ENCODE measurements at regions not wholly inside any gene's neighbourhood (a gene's known extent, or its start where the extent isn't known, plus 50 kb on each side); places are given as distances from the start of the nearest gene placed in this dataset.

DNA sequence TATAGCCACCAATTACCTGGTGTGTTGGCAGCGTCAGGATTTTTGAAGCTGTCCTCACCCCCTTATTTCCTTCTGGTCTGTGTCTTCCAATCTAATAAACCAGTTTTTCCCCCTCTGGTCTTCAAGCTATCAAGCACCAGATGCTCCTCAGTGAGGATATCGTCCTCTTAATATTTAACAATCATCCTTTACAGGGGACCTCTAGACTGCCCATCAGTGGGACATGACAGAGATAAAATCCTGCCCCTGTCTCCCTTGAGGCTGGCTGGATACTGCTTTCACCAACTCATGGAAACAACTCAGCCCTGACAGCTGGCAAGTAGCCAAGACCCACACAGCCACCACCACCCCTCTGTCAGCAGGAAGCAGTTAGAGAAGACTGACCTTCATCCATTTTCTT, 421.0 kb upstream of the API5 start:
- Histone ChIP-seq H3K4me3 (replicated peaks in 1 of 3; ENCODE audit: insufficient read depth in 1 of 3, low read depth in 1 of 3, low read length in 3 of 3) (no peak overlapping the region), H3K4me2 (ENCODE audit: insufficient read depth, low read length) (no peak overlapping the region), H2AFZ (ENCODE audit: low read depth, low read length) (no peak overlapping the region), H3K36me3 (ENCODE audit: control insufficient read depth in 2 of 2, extremely low read depth in 1 of 2, insufficient read depth in 2 of 2, low read length in 2 of 2) (no peaks in the 10 kb centered on the region), H3K9ac (replicated peaks; ENCODE audit: extremely low read depth, insufficient read depth, low read length) (no peak overlapping the region), H3K4me1 (ENCODE audit: control insufficient read depth, extremely low read depth, insufficient read depth, low read length) (no peaks in the 10 kb centered on the region), H3K27ac (ENCODE audit: insufficient read depth, low read depth, low read length) (no peak overlapping the region), H3K79me2 (ENCODE audit: control insufficient read depth, insufficient read depth, low read length) (no peaks in the 10 kb centered on the region), H4K20me1 (replicated peaks; ENCODE audit: control insufficient read depth, extremely low read depth, insufficient read depth, low read length) (no peaks in the 10 kb centered on the region), H3K27me3 (ENCODE audit: control insufficient read depth in 2 of 2, insufficient read depth in 2 of 2, low read length in 2 of 2) (no peaks in the 10 kb centered on the region), H3K9me1 (replicated peaks; ENCODE audit: control insufficient read depth, extremely low read depth, insufficient read depth, low read length) (no peaks in the 10 kb centered on the region), H3K9me3 (replicated peaks; ENCODE audit: control insufficient read depth, insufficient read depth, low read length) (peaks cover 3% of the 10 kb centered on the region)
- FAIRE-seq (no peak), DNase-seq (ENCODE audit: low read depth, low spot score) (no peak)
- no peak for TF ChIP-seq GATA2 (IDR thresholded peaks at IDR 0.05; ENCODE audit: insufficient read depth, insufficient read length, low read depth, low read length)
- TF ChIP-seq POLR2AphosphoS5 (IDR thresholded peaks at IDR 0.05; ENCODE audit: insufficient read depth, low read depth, low read length): no peak
- TF ChIP-seq FOS (IDR thresholded peaks at IDR 0.05; ENCODE audit: borderline replicate concordance, insufficient read depth, low read length): no peak
- TF ChIP-seq MAX (IDR thresholded peaks at IDR 0.05; ENCODE audit: insufficient read depth, insufficient read length): no peak
- TF ChIP-seq JUN (IDR thresholded peaks at IDR 0.05; ENCODE audit: borderline replicate concordance, insufficient read depth, insufficient read length, low read depth): no peak
- no peak for TF ChIP-seq MYC (IDR thresholded peaks at IDR 0.05; ENCODE audit: low read depth, low read length)
- no peak for TF ChIP-seq POLR2A (IDR thresholded peaks at IDR 0.05; ENCODE audit: low read depth, low read length)
- TF ChIP-seq, protein P1, sequence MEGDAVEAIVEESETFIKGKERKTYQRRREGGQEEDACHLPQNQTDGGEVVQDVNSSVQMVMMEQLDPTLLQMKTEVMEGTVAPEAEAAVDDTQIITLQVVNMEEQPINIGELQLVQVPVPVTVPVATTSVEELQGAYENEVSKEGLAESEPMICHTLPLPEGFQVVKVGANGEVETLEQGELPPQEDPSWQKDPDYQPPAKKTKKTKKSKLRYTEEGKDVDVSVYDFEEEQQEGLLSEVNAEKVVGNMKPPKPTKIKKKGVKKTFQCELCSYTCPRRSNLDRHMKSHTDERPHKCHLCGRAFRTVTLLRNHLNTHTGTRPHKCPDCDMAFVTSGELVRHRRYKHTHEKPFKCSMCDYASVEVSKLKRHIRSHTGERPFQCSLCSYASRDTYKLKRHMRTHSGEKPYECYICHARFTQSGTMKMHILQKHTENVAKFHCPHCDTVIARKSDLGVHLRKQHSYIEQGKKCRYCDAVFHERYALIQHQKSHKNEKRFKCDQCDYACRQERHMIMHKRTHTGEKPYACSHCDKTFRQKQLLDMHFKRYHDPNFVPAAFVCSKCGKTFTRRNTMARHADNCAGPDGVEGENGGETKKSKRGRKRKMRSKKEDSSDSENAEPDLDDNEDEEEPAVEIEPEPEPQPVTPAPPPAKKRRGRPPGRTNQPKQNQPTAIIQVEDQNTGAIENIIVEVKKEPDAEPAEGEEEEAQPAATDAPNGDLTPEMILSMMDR (IDR thresholded peaks at IDR 0.05; ENCODE audit: extremely low read depth in 1 of 2, insufficient read depth in 1 of 2, low read depth in 1 of 2, low read length in 2 of 2): no peak
- no peak for TF ChIP-seq EZH2 (IDR thresholded peaks at IDR 0.05; ENCODE audit: borderline replicate concordance, low read depth, low read length, severe bottlenecking)
- ChIA-PET POLR2A (no interaction called here), CTCF (no interaction called here)
- intact Hi-C loops (cut with micrococcal nuclease): no loop called here
- no TSS peak for BruUV-seq (replicated peaks)
- dilution Hi-C loops (cut with MboI; ENCODE audit: extremely low pct_ligation_motif_present, low sequenced_read_pairs): no loop called here

Measured in endothelial cell of umbilical vein (primary cell).